ENCODE measurements at regions not wholly inside any gene's neighbourhood (a gene's known extent, or its start where the extent isn't known, plus 50 kb on each side); places are given as distances from the start of the nearest gene placed in this dataset.

DNA sequence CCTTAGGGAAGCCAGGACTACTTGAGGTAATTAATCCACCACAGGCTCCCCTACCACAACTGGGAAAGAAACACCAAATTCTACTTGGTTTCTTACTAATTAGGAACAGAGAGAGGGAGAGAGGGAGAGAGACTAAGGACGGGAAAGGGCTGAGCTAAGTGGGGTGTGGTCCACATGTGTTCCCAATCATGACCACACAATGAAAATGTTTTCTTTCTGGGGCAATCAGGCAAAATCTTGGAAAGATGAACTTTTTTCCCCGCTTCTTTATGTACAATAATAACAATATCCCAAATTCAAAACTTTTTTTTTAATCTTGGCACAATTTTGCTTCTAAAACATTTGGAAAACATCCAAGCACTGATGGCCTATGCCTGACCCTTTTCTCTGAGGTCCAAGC lies 734.4 kb downstream of the MAFB start:
- no peak for DNase-seq

- DNase-seq = no peak
Observed at GRCh38 chr20:39946931-39947330, 742.1 kb downstream of the MAFB start.

GRCh38 chr20:39946053-39946810 lies 742.8 kb downstream of the MAFB start:
- no peak for DNase-seq

- no peak for DNase-seq
Observed at GRCh38 chr20:39944861-39945260, 744.2 kb downstream of the MAFB start.

- DNase-seq = no peak
Observed at GRCh38 chr20:39943336-39943735, 745.7 kb downstream of the MAFB start.

GRCh38 chr20:39941245-39941644 lies 747.8 kb downstream of the MAFB start:
- DNase-seq = no peak

DNA sequence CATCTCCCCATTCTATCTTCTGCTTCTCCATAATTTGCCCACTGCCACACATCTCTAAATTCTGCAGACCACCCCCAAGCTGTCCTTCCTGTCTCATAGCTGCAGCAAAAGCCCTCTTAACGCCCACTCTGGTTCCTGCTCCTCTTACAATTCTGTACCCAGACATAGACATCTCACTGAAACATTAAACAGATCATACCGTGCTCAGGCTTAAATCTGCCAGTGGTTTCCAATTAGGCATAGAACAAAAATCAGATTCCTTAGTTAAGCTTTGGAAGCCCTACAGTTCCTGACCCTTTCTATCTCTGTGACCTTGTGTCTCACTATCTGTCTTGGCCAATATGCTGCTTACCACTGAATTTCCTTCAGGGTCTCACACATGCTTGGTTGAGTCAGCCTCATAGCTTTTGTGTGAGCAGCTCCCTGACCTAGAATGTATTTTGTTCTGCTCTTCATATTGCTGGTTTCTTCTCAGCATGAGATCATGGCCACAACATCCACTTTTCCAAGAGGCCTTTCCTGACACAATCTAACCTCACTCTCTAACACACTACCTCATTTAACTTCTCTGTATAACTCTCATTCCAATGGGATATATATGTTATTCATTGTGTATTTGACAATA lies 749.7 kb downstream of the MAFB start:
- no peak for DNase-seq

- DNase-seq = no peak
Observed at GRCh38 chr20:39936401-39936800, 752.6 kb downstream of the MAFB start.

DNA sequence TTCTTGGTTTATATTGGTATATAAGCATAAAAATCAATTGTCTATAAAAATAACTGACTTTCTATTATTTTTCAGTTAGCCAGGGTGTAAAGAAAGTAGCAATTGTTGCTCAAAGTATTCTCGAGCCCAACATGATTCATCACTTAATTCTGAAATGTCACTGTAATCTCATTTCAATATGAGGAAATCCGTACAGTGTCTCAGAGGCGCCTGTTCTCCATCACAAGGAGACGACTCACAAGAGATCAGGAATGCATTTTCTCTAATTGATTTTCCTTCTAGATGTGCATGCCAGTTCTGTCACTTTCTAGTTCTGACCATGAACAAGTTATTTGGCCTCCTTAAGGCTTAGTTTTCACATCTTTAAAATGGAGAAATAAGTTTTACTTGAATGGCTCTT lies 753.1 kb downstream of the MAFB start:
- no peak for DNase-seq

DNA sequence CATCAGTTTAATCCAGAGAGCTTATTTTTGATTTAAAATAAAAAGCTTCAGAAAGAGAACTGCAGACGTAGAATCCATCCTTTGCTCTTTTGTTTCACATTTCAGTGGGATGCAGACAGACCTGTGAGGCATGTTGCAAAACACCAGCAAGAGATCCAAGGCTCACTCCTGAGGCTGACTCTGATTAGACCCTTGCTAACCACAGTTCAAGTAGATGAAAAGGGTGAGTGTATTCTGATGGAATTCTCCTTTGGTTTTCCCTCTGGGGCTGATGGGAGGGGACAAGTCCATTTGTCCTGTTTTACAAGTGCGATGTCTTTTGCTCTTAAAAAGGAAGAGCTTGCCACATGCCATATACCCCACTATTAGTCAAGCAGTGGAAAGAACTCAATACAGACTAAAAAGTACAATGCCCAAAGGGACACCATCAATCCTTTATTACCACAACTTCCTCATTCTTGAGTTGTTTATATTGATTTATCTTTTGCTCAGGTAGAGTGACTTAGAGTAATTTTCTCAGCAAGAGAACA lies 772.7 kb downstream of the MAFB start:
- DNase-seq = no peak

DNA sequence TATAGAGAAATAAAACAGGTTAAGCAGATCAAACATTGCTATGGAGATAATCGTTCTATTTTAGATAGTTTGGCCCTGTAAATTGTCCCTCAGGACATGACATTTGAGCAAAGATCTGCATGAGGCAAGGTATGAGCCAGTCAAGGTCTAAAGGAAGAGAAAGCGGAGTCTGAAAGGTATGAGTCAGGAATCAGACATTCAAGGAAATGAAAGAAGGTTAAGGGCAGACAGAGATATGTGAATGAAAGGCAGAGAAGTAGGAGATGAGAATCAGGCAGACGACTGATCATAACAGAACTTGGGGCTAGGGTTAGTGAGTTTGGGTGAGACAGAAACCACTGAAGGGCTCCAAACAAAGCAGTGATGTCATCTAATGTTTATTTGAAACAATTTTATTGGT lies 775.8 kb downstream of the MAFB start:
- DNase-seq = no peak

DNA sequence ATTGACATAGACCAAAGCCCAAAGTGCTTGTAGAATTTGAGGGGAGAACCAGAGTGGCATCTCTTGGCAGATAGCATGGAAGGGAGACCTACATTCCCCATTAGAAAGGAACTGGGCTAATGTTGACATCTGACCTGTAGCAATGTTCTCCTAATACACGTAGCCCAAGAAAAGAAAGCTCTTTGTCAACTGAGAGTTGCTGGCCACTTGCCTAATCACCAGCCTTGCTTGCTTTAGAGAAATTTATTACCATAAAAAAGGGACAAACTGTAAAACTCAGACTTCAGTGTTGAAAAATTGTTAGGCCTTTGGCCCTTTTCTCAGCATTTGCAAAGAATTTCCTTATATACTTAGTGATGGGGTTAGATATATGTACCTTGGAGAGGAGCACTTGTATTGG lies 777.5 kb downstream of the MAFB start:
- no peak for DNase-seq

DNA sequence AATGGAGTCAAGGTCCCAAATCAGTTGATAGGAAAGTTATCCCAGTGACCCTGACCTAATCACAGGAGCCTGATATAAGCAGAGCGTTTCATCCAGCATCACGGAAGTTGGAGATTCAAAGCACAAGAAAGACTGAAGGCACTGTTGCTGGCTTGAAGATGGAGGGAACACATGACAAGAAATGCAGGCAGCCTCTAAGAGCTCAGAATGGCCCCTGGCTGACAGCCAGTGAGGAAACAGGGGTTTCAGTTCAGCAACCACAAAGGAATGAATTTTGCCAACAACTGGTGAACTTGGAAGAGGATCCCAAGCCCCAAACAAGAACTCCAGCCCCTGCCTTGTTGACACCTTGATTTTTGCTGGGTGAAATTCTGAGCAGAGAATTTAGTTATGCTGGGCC lies 778.5 kb downstream of the MAFB start:
- no peak for DNase-seq

GRCh38 chr20:39909447-39909846 lies 779.6 kb downstream of the MAFB start:
- DNase-seq = no peak

DNA sequence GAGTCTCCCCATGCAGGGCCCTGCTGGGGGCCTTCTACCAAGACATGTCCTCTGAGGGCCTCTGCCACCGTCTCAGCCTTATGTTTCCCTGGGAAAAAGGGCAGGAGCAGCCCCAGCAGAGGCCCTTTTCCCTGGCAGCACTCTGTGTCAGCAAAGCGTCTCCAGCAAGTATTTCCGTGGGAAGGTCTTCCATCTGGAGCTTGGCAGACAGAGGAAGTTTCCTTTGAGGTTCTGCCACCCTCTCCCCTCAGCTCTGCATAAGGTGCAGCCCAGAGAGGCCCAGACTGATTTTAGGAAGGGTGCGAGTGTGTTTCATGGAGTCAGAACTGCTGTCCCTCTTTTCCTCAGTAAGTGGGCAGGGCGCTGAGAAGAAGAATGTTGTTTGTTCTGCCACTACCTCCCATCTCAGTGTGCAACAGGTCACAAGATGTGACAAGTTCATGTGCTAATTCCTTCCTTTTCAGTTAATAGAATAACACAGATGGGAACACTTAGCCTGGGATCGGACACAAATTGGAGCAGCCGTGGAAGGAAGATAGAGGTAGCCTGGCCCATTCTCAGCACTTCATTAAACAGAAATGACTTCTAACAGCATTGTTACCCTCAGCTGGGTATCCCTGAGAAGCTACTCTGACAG lies 784.4 kb downstream of the MAFB start:
- DNase-seq = no peak

DNA sequence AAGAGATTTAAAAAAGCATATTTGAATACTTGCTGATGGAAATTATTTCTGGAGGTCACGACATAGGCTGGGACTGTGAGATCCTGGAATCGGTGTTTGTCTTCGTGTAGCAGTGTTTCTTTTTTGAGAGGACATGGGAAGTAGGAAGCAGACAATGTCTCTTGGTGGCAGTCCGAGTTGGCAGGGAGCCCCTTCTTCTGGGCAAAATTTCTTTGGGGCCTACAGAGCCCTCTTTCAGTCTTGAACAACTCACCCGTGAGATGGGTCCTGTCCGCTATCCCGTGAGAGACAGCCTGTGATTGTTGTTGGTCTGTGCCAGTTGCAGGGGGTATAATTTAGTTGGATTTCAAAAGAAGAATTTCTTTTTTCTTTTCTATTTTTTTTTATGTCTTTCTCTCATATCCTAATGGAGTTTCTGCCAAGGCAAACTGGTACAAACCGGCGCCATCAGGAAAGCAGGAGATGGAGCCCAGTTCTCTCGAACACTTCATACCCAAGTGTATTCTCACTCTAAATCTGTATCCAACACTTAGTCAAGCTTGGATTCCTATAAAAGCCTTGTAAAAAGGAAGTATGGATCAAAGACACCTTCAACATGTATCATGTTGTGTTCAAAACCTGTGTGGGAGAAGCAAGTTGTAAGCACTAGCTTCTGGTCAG lies 785.1 kb downstream of the MAFB start:
- DNase-seq = no peak

DNA sequence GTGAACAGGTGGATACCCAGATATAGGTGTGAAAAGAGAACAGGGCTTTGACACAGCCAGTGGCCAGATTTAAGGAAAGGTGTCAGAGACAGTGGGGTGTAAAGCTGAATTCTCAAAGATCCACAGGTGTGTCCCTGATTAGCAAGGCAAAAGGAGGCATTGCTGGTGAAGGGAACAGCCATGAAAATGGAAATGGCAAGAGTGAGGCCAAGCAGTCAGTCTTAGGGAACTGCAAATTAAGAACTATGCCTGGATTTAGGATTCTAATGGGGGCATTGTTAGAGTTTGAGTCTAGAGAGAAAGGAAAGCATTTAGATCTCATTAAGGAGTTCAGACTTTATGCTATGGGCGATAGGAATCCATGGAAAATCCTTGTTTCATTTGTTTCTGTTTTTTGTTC lies 789.2 kb downstream of the MAFB start:
- no peak for DNase-seq

DNA sequence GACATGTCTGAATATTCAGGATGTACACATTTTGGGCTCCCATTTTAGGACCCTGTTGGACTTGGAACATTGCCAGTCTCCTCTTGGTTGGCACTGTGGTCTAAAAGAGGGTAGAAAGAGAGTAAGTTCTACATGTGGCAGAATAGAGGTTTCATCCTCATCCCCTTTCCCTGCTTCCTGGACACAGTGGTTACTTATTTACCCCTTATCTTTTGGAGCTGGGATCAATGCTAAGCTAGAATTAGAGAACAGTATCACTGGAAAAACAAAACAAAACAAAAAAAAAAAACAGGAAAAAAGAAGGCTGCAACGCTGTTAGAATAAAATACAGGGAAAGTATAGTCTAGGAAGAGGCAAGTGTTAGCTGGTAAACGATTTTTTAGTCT lies 790.6 kb downstream of the MAFB start:
- no peak for DNase-seq

DNA sequence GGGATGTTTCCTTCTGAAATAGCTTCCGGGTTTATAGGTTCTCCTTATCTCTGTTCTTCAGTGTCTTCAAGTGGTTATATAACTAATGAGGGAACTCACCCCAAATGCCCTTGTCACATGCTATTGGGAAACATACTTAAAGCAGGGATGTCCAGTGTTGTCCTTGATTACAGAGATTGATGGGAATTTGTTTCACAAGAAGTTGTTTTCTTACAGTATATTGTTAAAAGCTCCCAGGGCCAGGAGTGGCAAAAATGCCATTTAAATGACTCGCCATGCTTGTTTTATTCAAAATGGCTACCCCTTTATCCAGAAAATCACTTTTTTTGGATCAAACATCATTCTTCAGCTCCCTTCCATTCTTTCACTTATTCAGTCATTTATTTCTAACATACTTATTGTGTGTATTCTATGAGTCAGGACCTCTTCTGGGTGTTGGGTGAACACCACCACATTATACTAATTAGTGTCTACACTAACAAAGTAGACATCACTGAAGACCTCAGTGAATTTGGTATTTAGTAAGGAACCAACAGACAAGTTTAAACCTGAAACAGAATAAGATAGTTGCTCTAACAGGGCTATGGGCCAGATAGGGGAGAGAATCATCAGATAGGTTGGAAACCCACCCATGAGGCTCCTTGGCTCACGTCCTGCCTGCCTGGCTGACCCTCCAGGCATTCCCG lies 791.1 kb downstream of the MAFB start:
- no peak for DNase-seq

GRCh38 chr20:39897058-39897457 lies 792.0 kb downstream of the MAFB start:
- DNase-seq = no peak

DNA sequence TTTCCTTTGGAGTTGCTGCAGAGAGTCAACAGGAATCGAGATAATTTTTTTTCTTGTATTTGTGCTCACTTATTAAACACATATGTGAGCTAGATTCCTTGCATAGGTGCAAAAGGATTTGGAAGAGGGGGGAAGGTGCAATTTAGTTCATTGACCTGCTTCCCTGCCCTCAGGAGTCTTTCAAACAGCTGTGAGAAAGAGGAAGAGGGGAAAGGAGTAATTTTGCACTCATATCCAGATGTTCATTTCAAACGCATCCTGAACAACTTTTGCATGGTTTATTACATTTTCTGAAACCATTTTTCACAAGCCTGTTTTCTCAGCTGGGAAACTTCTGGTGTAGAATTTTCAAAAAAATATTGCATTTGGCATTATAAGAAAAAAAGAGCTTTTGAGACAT lies 795.0 kb downstream of the MAFB start:
- DNase-seq = no peak

DNA sequence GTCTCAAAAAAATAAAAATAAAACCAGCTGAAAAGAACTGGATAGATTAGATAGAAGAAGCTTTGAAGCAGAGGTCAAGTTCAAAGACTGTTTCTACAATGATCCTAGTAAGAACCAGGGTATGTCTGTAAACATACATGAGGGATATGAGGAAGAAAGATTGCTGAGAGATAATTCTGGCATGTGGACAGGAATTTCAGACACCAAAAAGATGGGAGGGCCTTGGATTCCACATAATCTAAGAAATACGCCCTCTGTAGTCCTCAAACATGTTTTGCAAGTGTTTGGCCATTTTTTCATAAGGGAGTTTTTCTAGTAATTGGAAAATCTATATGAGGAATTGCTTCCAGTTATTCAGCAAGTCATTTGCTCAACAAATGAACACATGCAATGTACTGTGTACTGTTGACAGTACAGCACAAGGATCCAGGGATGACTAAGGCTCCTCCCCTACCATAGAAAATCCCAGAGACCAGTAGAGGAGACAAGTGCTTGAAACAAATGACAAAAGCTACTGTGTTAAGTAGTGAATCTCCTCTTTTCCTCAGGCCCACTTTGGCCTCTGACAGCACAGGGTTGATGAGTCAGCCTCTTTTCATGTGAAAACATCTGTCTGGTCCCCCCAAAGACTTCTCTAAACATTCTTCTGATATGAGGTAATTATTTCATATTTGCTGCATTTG lies 795.9 kb downstream of the MAFB start:
- no peak for DNase-seq

Measured in SW 1271 (cell line).